HG03442 (cell line): ENCODE measurements at regions not wholly inside any gene's neighbourhood (a gene's known extent, or its start where the extent isn't known, plus 50 kb on each side); places are given as distances from the start of the nearest gene placed in this dataset.

Experiments used
- ATAC-seq: cut with Tn5 transposase; IDR thresholded peaks from one replicate; pipeline ENCODE4 v1.9.1; 2021; ENCODE audit warnings: mild to moderate bottlenecking, moderate library complexity; ENCODE audit not compliant: unreplicated experiment

DNA sequence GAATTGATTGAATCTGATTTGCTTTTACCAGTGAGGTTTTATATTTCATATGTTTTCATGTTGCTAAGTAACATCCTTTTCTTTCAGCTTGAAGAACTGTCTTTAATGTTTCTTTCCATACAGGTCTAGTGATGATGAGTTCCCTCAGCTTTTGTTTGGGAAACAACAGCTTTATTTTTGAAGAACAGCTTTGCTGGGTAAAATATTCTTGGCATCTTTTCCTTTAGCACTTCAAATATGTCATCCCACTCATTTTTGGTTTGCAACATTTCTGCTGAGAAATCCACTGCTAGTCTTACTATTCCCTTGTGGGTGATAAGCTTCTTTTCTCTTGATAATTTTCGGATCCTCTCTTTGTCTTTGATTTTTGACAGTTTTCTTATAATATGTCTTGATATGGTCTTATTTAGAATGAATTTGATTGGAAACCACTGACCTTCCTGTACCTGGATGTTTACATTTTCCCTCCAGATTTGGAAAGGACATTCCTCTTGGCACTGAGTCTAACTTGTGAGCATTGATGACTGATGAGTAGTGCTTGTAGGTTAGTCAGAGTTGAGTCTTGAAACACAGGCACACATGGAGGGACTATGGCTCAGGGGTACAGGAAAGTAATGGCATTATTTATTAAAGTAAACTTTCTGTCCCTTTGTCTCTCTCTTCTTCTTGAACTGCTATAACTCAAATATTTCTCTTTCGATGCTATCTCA lies 220.3 kb downstream of the SPATA31D1 start:
- no peak for ATAC-seq

DNA sequence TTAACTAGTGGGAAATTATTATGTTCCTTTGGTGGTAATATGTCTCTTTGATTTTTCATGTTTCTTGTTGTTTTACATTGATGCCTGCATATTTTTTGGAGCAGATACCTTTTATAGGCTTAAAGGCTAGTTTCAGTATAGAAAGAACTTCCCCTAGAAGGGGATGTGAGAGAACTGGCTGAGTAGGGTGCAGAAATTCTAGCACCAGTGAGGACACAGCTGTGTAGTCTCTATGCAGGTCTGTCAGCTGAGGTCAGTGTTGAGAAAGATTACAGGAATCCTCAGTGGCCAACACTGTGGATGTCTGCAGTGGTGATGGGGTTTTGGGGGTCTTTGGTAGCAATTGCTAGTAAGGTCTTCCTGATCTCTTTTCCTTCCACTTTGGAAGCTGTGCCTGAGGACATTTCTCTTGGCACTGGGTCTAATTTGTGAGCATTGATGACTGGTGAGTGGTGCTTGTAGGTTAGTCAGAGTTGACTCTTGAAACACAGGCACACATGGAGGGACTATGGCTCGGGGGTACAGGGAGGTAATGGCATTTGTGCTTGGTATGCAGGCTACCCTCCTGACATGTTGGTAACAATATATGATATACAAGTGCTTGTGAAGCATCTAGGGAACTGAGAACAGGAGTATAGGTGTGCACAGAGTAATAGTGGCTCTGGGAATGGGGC lies 221.4 kb downstream of the SPATA31D1 start:
- no peak for ATAC-seq

DNA sequence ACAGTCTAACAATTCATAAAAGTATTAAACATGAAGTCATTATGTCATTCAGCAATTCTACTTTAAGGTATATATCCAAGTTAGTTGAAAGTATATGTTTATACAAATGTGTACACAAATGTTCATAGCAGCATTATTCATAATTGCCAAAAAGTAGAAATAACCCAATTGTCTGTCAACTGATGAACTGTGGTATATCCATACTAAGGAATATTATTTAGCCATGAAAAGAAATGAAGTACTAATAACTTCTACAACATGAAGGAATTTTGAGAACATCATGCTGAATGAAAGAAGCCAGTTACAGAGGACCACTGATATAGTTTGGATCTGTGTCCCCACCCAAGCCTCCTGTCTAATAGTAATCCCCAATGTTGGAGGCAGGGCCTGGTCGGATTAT lies 224.3 kb downstream of the SPATA31D1 start:
- ATAC-seq = no peak

DNA sequence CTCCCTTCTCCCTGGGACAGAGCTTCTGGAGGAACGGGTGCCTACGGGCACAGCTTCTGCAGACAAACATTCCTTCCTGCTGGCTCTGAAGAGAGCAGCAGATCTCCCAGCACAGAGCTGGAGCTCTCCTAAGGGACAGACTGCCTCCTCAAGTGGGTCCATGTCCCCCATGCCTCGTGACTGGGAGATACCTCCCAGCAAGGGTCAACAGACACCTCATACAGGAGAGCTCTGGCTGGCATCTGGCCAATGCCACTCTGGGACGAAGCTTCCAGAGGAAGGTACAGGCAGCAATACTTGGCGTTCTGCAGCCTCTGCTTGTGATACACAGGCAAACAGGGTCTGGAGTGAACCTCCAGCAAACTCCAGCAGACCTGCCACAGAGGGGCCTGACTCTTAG lies 227.9 kb downstream of the SPATA31D1 start:
- no peak for ATAC-seq

DNA sequence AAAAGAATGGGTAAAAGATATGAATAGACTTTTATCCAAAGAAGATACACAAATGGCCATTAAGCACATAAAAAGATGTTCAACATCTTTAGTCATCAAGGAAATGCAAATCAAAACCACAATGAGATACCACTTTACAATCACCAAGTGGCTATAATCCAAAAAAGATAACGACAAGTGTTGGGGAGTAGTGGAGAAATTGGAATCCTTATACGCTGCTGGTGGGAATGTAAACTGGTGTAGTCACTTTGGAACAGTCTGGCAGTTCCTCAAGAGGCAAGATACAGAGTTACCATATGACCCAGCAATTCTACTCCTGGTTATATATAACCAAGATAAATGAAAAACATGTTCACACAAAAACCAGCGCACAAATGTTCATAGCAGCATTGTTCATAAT lies 234.9 kb downstream of the SPATA31D1 start:
- no peak for ATAC-seq

DNA sequence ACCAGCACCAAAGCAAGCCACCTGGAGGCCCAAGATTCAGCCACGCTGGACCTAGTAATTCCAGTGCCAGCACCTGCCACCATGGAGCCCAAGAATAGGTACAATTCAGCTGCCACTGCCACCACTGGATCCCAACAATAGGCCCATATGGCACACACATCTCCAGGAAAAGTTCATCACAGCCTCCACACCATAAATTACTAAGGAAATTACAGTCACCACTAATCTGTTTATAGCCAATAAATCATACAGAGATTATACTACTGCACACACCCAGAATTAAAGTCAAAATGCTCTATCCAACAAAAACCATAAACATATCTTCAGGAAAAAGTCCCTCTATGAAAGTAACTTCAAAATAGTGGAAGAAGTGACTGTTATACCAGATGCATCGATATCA lies 242.8 kb downstream of the SPATA31D1 start:
- ATAC-seq = no peak

DNA sequence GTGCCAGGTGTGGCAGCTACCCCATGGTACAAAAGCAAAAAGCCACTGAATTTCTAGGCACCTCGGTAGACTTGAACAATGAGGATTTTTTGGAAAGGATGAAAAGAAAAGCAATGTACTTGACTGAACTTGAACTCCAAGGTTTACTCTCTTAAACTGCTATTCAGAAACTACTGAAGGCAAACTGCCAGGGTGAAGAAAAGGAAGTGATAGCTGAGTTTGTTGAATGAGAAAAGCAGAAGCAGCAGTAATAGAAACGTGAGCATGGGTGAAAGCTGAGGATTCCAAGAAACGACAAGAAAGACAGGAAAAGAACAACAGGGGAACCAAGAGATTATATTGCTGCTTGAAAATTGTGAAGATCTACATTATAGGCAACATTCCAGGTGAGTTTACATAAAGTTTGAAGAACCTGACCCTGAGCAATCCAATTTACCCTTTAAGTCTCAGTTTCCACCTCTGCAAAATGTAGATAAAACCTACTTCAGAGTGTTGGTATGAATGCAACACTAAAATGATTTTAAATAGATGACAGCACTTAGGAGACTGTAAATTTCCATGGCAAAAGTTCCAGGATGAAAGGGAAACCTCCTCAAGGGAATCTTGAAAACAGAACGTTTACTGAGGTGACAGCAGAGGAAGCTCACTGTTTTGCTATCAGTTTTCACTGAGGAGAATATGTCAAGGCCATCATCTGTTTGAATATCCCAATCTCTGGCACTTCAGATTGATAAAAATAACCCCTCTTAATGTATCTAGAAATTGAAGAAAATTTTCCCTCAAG lies 245.8 kb downstream of the SPATA31D1 start:
- ATAC-seq = no peak

DNA sequence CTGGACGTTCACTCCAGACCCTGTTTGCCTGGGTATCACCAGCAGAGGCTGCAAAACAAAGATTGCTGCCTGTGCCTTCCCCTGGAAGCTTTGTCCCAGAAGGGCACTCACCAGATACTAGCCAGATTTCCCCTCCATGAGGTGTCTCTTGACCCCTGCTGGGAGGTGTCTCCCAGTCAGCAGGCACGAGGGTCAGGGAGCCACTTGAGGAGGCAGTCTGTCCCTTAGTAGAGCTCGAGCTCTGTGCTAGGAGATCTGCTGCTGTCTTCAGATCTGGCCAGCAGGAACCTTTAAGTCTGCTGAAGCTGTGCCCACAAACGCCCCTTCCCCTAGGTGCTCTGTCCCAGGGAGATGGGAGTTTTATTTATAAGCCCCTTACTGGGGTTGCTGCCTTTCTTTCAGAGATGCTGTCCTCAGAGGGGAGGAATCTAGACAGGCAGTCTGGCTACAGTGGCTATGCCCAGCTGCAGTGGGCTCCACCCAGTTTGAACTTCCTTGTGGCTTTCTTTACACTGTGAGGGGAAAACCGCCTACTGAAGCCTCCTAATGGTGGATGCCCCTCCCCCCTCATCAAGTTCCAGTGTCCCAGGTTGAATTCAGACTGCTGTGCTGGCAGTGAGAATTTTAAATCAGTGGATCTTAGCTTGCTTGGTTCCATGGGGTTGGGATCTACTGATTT lies 253.9 kb downstream of the SPATA31D1 start:
- ATAC-seq = no peak

DNA sequence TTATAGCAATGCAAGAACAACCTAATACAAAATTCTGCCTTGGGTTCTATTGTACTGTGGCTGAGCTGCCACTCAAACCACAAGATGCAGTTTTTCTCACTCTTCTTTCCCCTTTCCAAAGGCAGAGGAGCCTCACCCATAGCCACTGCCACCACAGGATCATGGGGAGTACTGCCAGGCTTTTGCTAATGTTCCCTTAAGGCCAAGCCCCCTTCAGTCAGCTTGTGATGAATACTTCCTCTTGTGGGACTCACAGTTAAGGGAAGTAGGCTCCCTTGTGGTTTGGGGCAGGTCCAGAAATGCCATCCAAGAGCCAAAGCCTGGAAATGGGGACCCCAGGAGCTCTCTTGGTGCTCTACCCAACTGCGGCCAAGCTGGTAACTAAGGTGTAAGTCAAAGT lies 258.7 kb downstream of the SPATA31D1 start:
- ATAC-seq = no peak

DNA sequence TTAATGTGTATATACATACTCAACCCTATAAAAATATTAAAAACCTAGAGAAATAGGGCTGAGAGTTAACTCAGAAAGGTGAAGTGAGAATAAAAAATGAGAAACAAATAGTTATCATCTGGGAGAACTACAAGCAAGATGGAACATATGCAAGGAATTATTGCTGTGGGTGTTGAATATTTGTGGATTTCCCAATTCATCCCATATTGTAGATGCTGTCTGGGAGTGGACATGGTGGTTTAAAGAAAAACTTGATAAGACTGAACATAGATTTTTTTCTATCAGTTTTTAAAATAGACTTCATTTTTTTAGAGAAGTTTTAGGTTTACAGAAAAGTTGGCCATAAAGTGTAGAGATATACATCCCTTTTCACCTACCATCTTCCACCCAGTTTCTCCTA lies 263.5 kb downstream of the SPATA31D1 start:
- ATAC-seq = no peak

DNA sequence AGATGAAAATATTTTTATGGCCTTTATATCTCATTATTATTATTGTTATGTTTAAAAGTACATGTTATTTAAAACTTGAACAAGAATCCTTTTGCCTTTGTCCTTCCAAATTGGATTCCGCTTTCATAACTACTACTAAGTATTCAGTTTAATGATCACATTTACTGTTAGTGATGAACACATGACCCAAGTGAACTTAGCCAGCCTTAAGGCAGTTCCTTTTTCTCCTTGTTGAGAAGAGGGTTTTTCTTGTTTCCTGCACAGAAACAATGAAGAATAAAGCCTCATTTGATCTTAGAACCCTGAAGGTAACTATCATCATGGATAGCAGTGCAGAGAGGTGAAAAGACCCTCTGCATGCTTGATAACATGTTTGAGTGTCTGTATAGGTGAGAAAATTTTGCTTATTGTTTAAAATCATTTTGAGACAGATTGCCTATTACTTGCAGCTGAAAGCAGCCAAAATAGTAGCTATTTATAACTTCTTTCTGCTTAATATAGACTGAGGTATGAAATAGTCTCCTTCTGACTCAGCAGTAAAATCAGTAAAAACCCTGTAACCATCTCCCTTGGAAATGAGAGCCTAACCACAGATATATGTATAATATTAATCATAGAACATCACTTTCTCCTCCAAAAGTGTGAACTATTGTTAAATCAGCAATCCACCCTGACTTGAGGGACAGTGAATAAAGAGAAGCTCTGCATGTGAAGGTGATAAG lies 266.2 kb downstream of the SPATA31D1 start:
- peak; percentile 49 for ATAC-seq

DNA sequence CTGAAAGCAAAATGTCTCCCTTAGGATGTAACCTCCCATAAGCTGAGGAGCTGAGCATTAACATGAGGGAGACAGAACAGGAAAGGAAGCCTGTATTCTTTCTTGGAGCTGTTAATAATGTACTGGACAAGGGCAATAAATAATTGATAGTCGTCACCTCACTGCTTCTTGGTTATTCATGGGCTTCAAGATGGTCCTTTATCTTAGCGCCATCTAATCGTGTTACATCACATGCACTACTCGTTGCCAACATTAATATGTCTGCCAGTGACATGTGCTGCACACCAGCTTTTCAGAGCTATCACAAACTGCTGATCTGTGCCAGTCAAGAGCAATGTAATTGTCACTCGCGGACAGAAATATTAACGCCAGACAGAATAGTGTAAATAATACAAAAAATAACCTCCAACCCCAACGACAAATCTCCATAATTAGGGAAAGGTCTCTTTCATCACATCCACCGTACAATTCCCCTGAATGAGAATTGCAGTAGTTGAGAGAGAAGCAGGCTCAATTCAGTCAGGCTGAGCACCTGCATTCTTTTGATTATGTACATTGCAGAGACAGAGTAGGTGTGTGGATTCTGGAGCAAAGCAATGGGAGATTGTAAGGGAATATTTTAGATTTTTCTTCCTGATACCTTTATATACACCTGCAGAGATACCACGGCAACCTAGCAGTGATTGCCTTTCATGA lies 267.1 kb downstream of the SPATA31D1 start:
- ATAC-seq = no peak

DNA sequence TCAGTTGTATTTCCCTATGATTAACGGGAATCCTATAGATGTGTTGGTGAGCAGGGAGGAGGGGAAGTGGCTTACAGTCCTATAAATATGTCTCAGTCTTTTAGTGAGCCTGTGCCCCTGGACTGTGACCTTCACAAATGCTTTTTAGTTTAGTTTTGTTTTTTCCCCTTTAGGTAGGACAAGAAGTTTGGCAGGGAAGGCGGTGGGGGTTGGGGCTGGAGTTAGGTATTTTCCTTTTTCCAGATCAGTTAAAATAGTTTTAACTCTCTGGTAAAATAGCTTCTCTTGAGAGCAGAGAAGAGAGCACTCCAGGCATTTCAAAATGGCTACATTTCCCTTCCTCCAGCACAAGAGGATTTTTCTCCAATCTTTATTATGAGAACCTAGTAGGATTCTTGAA lies 272.1 kb downstream of the SPATA31D1 start:
- ATAC-seq = no peak

DNA sequence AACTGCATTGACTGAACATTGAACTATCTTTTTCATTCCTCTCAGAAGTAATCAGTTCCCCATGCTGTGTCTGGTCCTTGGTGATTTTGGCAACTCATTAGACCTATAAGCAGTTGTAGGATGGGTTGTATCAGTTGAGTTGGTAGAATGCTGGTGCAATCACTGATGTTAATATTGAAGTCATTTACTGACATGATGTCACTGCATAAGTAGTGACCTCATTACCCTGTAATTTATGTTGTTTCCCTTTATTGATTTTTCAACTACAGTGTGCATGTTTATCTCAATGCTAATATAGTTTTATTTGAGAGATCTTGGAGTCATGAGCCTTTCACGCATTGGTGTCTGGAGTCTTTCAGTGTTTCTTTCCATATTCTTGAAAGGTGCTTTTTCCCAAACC lies 275.0 kb downstream of the SPATA31D1 start:
- no peak for ATAC-seq

DNA sequence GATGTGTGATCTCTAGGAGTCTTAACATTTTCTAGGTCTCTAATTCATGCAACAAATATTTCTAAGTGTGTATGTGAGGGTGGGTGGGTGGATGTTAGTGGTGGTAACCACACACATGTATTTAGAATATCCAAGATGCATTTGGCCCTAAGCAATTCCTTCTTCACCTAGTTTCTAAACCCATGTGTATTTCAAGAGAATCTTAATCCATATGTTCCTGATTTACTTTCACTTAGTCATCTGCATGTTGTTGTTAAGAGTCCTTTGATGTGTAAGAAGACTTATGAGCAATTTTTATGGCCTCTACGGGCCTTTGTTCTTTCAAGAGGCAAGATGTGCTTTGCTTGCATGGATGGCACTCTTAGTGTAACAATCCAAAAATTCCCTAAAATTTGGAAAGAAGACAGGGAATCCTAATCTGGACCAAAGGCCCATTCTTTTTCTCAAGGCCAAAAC lies 282.6 kb downstream of the SPATA31D1 start:
- no peak for ATAC-seq

DNA sequence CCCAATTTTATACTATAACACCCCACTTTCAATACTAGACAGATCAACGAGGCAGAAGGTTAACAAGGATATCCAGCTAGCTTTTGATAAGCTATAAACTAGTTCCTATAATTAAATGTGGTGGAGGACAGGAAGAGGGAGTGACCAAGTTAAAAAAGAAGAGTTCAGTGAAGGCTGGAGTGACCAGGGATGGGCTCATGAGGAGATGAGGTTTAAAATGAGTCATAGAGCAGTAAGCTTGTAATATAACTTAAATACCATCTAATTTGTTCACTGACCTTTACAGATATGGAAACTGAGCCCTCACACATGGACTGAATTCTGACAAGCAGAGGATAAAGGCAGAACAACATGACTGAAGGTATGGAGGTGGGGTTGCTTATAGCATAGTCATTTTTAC lies 284.5 kb downstream of the SPATA31D1 start:
- ATAC-seq = no peak

DNA sequence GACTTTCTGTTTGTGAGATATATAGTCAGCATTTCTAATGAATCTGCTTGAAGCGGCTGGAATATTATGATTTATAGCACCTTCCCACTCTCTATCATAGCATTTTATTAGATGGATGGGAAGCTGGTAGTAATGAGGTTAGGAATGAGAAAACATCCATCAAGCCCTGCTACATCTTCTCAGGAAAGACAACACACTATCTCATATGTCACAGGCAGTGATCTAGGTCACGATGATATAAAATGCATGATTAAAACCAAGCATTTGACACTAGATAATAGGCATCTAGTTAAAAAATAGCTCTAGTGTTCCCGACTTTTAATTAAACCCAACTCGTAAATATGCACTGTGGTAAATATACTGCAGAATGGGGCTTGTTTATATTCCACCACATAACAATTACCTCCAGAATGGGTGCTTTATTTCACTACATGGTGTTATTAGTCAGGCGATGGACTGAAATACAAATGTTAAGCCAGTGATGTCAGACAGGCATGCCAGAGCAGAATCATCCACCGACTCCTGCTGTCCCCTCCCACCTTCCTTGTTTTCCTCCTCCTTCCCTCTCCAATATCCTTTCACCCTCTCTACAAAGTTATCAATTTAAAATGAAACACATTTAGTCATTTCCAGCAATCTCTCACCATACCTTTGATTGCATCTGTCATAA lies 286.8 kb downstream of the SPATA31D1 start:
- ATAC-seq = no peak

DNA sequence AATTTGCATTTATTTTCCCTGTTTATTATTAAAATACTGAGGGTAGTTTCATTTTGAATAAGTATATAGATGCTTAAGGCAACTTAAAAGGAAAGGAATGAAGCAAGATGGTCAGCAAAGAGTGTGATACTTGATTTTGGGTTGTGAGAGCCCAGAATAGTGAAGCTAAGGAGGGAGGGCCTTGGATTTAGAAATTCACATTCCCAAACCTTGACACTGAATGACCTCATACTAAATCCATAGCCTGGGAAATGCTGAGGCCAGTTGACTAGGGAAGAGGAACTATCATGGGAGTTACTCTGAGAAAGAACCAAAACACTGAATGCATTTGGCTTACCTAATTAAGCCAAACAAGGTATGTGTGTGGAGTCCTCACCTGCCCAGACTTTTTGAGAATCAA lies 292.5 kb downstream of the SPATA31D1 start:
- ATAC-seq = no peak

DNA sequence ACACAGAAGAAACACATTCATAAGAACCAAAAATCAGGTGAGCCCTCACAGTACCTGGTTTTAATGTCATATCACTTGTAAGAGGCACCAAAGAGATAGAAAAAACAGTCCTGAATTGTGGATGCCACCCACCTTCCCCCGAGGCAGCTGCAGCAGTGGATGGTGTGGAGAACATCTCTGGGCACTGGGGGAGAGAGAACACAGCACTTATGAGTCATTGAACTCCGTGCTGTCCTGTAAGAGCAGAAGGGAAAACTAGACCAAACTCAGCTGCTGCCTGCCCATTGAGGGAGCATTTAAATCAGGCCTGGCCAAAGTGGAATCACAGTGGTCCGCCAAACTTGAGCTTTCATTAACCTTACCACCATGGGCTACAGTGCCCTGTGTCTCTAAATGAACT lies 296.2 kb downstream of the SPATA31D1 start:
- ATAC-seq = no peak

DNA sequence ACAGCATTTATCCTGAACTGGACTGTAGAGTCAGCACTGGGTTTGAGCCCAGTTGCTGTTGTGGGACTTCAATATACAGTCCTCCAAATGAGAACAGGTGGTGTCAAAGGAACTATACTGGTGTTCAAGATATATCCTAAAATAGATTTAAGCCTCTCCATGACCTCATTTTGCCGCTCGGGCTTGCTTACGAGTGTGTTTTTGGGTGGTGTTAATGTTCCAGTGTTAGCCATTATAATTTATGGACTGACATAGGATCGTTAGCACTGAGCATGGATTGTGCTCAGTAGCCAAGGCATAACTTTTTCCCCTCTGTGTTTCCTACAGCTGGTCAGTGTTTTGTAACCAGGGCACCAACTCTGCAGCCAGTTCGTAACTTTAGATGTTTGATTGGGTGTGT lies 306.6 kb downstream of the SPATA31D1 start:
- ATAC-seq = no peak
